ENCODE measurements at regions not wholly inside any gene's neighbourhood (a gene's known extent, or its start where the extent isn't known, plus 50 kb on each side); places are given as distances from the start of the nearest gene placed in this dataset.

DNA sequence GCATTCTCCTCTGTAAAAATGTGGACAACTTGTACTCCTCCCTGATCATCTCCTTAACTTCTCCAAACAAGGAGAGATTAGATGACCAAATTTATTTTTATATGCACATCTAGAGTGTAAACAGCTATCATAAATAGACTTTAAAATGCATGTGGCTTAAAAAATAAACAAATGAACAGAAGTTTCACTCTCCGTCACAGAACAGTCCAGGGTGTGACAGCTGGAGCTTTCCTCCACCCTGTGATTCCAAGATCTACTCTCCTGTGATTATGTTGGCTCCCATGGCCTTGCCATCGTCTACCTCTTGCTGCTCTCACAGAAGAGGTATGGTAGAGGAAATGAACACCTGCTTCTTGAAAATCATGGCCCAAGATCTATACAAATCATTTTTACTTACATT, 560.2 kb downstream of the TOX3 start:
- TF ChIP-seq ZNF616 (CRISPR knock-in tag; IDR thresholded peaks at IDR 0.05; ENCODE audit: low read depth) = no peak
- TF ChIP-seq THYN1 (CRISPR knock-in tag; IDR thresholded peaks at IDR 0.05; ENCODE audit: borderline replicate concordance, low read depth) = no peak
- TF ChIP-seq EZH2 (conservative IDR thresholded peaks at IDR 0.05; ENCODE audit: low read depth, low read length) = no peak
- no peak for TF ChIP-seq YY1 (IDR thresholded peaks at IDR 0.05; ENCODE audit: insufficient read depth, insufficient replicate concordance, low read depth, low read length)
- TF ChIP-seq POLR2A (IDR thresholded peaks at IDR 0.05; ENCODE audit: insufficient read depth in 1 of 2, low read depth in 2 of 2, low read length in 2 of 2) = no peak
- TF ChIP-seq ZZZ3 (CRISPR knock-in tag; IDR thresholded peaks at IDR 0.05; ENCODE audit: borderline replicate concordance) = no peak
- TF ChIP-seq, protein P1, sequence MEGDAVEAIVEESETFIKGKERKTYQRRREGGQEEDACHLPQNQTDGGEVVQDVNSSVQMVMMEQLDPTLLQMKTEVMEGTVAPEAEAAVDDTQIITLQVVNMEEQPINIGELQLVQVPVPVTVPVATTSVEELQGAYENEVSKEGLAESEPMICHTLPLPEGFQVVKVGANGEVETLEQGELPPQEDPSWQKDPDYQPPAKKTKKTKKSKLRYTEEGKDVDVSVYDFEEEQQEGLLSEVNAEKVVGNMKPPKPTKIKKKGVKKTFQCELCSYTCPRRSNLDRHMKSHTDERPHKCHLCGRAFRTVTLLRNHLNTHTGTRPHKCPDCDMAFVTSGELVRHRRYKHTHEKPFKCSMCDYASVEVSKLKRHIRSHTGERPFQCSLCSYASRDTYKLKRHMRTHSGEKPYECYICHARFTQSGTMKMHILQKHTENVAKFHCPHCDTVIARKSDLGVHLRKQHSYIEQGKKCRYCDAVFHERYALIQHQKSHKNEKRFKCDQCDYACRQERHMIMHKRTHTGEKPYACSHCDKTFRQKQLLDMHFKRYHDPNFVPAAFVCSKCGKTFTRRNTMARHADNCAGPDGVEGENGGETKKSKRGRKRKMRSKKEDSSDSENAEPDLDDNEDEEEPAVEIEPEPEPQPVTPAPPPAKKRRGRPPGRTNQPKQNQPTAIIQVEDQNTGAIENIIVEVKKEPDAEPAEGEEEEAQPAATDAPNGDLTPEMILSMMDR (CRISPR knock-in tag; IDR thresholded peaks at IDR 0.05) = no peak
